ENCODE measurements at regions not wholly inside any gene's neighbourhood (a gene's known extent, or its start where the extent isn't known, plus 50 kb on each side); places are given as distances from the start of the nearest gene placed in this dataset.

- H3K4me3 ChIP-seq: no peak overlapping the region
- DNase-seq: no peak
- H3K9me3 ChIP-seq: no peaks in the 10 kb centered on the region
- H3K27ac ChIP-seq: no peak overlapping the region
- TF ChIP-seq, protein P1, sequence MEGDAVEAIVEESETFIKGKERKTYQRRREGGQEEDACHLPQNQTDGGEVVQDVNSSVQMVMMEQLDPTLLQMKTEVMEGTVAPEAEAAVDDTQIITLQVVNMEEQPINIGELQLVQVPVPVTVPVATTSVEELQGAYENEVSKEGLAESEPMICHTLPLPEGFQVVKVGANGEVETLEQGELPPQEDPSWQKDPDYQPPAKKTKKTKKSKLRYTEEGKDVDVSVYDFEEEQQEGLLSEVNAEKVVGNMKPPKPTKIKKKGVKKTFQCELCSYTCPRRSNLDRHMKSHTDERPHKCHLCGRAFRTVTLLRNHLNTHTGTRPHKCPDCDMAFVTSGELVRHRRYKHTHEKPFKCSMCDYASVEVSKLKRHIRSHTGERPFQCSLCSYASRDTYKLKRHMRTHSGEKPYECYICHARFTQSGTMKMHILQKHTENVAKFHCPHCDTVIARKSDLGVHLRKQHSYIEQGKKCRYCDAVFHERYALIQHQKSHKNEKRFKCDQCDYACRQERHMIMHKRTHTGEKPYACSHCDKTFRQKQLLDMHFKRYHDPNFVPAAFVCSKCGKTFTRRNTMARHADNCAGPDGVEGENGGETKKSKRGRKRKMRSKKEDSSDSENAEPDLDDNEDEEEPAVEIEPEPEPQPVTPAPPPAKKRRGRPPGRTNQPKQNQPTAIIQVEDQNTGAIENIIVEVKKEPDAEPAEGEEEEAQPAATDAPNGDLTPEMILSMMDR (IDR thresholded peaks at IDR 0.05): no peak
- H3K27me3 ChIP-seq: no peaks in the 10 kb centered on the region
- no peak overlapping the region for H3K9ac ChIP-seq (ENCODE audit: low read depth in 2 of 2, low read length in 2 of 2)
- intact Hi-C loops (cut with DNase I): no loop called here
- no peaks in the 10 kb centered on the region for H3K36me3 ChIP-seq
- H3K4me1 ChIP-seq: no peaks in the 10 kb centered on the region
Measured at GRCh38 chr5:174542037-174542436, 182.3 kb upstream of the MSX2 start.

DNA sequence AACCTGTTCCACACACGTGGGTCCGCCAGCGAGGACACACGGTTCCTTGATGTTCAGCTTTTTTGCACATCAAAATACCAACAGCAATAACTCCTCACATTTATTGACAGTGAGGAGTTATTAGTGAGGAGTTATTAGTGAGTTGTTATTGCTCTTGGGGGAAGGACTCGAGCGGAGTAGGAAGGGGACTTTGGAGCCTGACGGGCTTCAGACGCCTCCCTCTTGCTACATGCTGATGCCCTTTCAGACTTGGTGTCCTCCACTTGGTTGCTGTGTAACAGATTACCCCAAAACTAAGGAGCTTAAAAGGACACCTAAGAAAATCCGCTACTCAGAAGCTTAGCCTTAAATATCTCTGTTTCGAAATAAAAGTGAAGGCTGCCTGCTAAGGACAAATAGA, 181.9 kb upstream of the MSX2 start:
- TF ChIP-seq, protein P1 (IDR thresholded peaks at IDR 0.05): no peak
- H3K27ac ChIP-seq: no peak overlapping the region
- H3K9me3 ChIP-seq: no peaks in the 10 kb centered on the region
- no peaks in the 10 kb centered on the region for H3K36me3 ChIP-seq
- intact Hi-C loops (cut with DNase I): no loop called here
- H3K4me3 ChIP-seq: no peak overlapping the region
- DNase-seq: no peak
- no peak overlapping the region for H3K9ac ChIP-seq (ENCODE audit: low read depth in 2 of 2, low read length in 2 of 2)
- no peaks in the 10 kb centered on the region for H3K4me1 ChIP-seq
- no peaks in the 10 kb centered on the region for H3K27me3 ChIP-seq

- H3K9me3 ChIP-seq: no peaks in the 10 kb centered on the region
- no peak overlapping the region for H3K27ac ChIP-seq
- DNase-seq: no peak
- intact Hi-C loops (cut with DNase I): no loop called here
- no peaks in the 10 kb centered on the region for H3K4me1 ChIP-seq
- H3K36me3 ChIP-seq: no peaks in the 10 kb centered on the region
- no peaks in the 10 kb centered on the region for H3K27me3 ChIP-seq
- no peak overlapping the region for H3K4me3 ChIP-seq
- H3K9ac ChIP-seq (ENCODE audit: low read depth in 2 of 2, low read length in 2 of 2): no peak overlapping the region
- TF ChIP-seq, protein P1 (IDR thresholded peaks at IDR 0.05): no peak
Measured at GRCh38 chr5:174545926-174546325, 178.5 kb upstream of the MSX2 start.

DNA sequence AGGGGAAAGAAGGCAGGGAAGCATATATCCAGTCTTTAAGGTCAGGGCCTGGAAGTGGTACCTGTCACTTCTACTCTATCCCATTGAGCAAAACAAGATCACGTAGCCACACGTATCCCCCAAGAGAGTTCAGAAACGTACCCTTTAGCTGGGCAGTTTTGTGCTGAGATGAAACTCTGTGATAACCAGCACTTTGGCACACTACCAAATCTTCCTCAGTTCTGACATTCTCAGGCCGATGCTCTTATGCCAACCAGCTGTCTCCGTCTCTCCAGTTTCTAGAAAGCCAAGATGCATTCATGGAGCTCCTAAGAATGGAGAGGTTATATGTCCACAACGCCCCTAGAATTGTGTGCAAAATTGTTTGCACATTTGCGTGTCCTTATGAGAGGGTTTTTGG, 176.6 kb upstream of the MSX2 start:
- no peak overlapping the region for H3K9ac ChIP-seq (ENCODE audit: low read depth in 2 of 2, low read length in 2 of 2)
- H3K27ac ChIP-seq: no peak overlapping the region
- H3K9me3 ChIP-seq: no peaks in the 10 kb centered on the region
- H3K27me3 ChIP-seq: no peaks in the 10 kb centered on the region
- H3K4me3 ChIP-seq: no peak overlapping the region
- intact Hi-C loops (cut with DNase I): no loop called here
- no peaks in the 10 kb centered on the region for H3K4me1 ChIP-seq
- TF ChIP-seq, protein P1 (IDR thresholded peaks at IDR 0.05): no peak
- DNase-seq: no peak
- no peaks in the 10 kb centered on the region for H3K36me3 ChIP-seq

- TF ChIP-seq, protein P1 (IDR thresholded peaks at IDR 0.05): no peak
- Histone ChIP-seq H3K9me3 (no peaks in the 10 kb centered on the region), H3K36me3 (no peaks in the 10 kb centered on the region), H3K4me3 (no peak overlapping the region), H3K27me3 (no peaks in the 10 kb centered on the region), H3K4me1 (no peaks in the 10 kb centered on the region), H3K27ac (no peak overlapping the region), H3K9ac (ENCODE audit: low read depth in 2 of 2, low read length in 2 of 2) (no peak overlapping the region)
- no peak for DNase-seq
- intact Hi-C loops (cut with DNase I): no loop called here
Measured at GRCh38 chr5:174549254-174549653, 175.1 kb upstream of the MSX2 start.

DNA sequence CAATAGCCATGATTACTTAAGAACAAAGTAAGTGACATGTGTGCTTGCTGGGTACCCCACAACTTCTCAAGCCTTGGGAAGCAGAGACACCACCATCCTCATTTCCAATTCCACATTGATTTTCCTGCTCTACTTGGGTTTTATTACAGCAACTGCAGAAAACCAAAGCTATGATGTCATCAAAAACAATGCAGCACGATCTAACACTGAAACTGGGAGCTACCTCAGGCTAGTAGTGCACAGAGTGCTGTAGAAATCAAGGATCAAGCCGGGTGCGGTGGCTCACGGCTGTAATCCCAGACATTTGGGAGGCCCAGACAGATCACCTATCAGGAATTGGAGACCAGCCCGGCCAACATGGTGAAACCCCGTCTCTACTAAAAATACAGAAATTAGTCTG, 174.4 kb upstream of the MSX2 start:
- Histone ChIP-seq H3K4me3 (no peak overlapping the region), H3K36me3 (no peaks in the 10 kb centered on the region), H3K4me1 (no peaks in the 10 kb centered on the region), H3K9ac (ENCODE audit: low read depth in 2 of 2, low read length in 2 of 2) (no peak overlapping the region), H3K27ac (no peak overlapping the region), H3K27me3 (no peaks in the 10 kb centered on the region), H3K9me3 (no peaks in the 10 kb centered on the region)
- TF ChIP-seq, protein P1 (IDR thresholded peaks at IDR 0.05): no peak
- DNase-seq: no peak
- intact Hi-C loops (cut with DNase I): no loop called here
